ENCODE measurements at regions not wholly inside any gene's neighbourhood (a gene's known extent, or its start where the extent isn't known, plus 50 kb on each side); places are given as distances from the start of the nearest gene placed in this dataset.
"Not testable (repeated sequence)": the region's sequence is repeated elsewhere in the genome, so short reads cannot be mapped to it uniquely, and the experiment has no call there.

DNA sequence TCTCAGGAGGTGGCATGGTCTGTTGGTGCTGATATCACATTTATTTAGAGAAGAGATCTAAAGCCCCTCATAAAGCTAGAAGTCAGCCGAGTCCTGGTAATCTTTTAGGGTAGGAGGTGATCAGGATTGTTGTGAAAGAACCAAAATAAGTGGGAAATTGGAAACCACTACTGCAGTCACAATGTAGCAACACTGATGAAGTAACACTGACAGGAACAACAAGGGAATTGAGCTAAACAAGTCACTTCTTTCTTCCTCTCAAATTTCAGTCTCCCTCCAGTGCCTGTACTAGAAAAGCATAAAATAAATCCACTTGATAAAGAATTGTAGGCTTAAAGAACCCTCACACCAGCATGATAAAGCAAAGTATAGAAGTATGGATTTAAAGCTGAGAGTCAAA lies 1509.0 kb downstream of the GRIK2 start:
- no peak for DNase-seq (ENCODE audit: low spot score)

- DNase-seq (ENCODE audit: low spot score) = no peak
Measured at GRCh38 chr6:102895683-102896082, 1502.2 kb downstream of the GRIK2 start.

- DNase-seq (ENCODE audit: low spot score) = no peak
Measured at GRCh38 chr6:102885165-102885564, 1491.7 kb downstream of the GRIK2 start.

DNA sequence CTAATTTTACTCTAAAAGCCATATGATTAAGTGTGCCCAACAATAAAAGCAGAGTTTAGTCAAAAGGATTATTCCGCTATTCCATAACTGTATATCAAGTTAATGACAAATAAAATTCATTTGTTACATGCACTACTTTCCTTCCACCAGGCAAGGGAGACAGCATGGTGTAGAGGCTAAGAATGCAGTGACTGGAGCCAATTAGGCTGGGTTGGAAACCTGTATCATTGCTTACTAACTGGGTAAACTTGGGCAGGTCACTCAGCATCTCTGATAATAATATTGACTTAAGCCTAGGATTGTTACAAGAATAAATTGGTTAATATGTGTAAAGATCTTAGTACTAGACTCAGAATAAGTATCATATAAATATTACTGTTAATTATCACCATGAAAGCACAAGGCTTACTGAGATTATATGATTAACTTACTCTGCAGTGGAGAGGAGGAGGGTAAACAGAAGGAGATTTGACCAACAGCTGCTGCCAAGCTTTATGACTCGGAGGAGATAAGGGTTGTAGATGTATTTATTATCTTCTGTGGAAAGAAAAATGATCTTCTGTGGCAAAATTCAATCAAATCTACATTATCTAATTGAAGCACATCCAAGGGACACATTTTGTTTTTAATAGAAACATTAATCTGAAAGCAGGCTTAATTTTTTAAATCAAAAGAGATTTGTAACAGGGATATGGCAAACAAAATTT lies 1459.9 kb downstream of the GRIK2 start:
- peak; percentile 49 for DNase-seq (ENCODE audit: low spot score)

GRCh38 chr6:102848796-102849195 lies 1455.3 kb downstream of the GRIK2 start:
- DNase-seq (ENCODE audit: low spot score) = no peak

DNA sequence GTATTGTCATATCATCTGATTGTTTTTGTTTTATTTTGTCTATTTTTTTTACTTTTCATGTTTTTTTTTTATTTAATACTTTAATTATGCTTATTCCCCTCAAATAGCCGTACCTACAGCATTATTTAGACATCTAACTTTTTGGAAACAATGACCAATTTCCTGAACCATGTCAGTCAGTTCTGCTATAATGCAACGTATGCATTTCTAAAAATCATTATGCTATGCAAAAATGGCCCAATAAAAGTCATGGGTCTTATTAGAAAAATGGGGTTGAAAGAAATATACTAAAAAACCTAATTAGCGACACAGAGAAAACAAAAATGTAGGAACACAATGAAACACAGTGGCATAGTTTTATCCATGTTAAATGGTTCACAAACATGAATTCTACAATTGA lies 1454.7 kb downstream of the GRIK2 start:
- no peak for DNase-seq (ENCODE audit: low spot score)

- DNase-seq (ENCODE audit: low spot score) = no peak
Measured at GRCh38 chr6:102841060-102841459, 1447.6 kb downstream of the GRIK2 start.

- DNase-seq (ENCODE audit: low spot score) = no peak
Measured at GRCh38 chr6:102832021-102832420, 1438.5 kb downstream of the GRIK2 start.

DNA sequence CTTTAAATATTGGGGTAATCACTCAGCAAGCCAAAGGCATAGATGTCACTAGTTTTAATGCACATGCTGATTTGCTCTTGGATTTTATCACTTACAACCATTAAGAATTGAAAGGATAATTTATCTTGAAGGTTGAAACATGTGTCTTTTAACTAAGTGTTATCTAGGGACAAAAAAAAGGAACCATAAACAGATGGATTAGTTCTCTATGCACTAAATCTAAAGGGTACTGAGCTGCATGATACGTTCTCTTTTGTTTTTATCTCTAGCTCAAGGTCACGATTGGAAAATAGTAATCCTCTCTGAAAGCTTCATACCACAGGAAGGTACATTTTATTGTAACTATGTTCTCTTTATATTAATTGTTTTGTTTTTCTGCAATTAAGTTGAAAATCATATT lies 1426.6 kb downstream of the GRIK2 start:
- no peak for DNase-seq (ENCODE audit: low spot score)

GRCh38 chr6:102815207-102815606 lies 1421.7 kb downstream of the GRIK2 start:
- DNase-seq (ENCODE audit: low spot score) = no peak

- no peak for DNase-seq (ENCODE audit: low spot score)
Measured at GRCh38 chr6:102813489-102814275, 1420.2 kb downstream of the GRIK2 start.

- no peak for DNase-seq (ENCODE audit: low spot score)
Measured at GRCh38 chr6:102812242-102812641, 1418.7 kb downstream of the GRIK2 start.

DNA sequence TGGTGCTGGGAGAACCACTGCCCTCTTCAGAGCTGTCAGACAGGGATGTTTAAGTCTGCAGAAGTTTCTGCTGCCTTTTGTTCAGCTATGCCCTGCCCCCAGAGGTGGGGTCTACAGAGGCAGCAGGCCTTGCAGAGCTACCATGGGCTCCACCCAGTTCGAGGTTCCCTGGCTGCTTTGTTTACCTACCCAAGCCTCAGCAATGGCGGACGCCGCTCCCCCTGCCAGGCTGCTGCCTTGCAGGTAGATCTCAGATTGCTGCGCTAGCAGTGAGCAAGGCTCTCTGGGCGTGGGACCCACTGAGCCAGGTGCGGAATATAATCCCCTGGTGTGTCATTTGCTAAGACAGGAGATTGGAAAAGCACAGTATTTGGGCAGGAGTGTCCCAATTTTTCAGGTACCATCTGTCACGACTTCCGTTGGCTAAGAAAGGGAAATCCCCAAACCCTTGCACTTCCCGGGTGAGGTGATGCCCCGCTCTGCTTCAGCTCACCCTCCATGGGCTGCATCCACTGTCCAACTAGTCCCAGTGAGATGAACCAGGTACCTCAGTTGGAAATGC lies 1415.5 kb downstream of the GRIK2 start:
- DNase-seq (ENCODE audit: low spot score) = not testable (repeated sequence)

DNA sequence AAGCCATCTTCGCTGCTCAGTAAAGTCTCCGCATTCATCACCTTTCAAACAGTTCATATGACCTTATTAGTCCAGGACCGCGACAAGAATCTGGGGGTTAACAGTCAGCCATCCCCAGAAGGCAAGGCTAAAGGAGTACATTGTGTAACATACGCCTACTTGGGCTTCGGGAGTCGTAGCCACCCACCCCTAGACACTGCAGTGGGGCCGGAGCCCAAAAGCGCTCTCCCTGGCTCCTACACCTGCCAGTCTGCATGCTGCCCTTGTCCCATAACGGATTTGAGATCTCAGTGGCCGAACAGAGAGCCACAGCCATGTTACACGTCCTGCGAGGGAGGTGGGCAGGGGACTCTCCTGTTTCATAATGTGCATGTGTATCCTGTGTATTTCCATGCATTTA lies 1405.5 kb downstream of the GRIK2 start:
- no peak for DNase-seq (ENCODE audit: low spot score)

- no peak for DNase-seq (ENCODE audit: low spot score)
Measured at GRCh38 chr6:102798636-102799035, 1405.1 kb downstream of the GRIK2 start.

DNA sequence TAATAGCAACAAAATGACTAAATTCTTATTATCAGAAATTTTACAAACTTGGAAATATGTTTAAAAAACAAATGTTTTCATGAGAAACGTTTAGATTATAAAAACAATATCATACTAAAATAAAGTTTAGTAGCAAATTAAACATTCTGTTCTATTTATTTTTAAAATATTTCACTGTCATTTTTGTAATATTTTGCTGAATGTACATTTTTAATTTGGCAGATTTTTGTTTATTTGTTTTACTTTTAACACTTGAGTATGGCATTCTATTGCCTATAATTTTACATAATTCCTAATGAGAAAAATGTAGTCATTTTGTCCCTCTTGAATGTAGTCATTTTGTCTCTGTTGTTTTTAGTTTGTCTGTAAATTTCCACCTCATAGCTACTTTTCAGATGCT lies 1400.2 kb downstream of the GRIK2 start:
- no peak for DNase-seq (ENCODE audit: low spot score)

DNA sequence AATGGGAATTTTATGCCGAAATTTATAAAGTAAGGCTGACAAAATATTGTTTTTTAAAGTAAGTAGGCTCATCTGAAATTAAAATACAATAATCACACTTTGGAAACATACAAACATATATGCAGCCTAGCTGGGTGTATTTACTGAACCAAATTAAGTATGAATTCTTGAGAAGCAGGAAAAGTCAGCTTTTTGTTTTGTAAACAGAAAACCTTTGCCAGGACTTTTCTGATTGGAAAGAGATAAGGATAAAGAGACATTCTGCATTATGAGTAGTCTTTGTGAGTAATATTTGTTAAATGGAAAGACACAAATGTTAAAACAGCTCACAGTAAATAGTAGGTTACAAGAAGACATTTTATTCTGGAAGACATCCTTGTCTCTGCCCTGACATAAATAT lies 1380.8 kb downstream of the GRIK2 start:
- DNase-seq (ENCODE audit: low spot score) = no peak

DNA sequence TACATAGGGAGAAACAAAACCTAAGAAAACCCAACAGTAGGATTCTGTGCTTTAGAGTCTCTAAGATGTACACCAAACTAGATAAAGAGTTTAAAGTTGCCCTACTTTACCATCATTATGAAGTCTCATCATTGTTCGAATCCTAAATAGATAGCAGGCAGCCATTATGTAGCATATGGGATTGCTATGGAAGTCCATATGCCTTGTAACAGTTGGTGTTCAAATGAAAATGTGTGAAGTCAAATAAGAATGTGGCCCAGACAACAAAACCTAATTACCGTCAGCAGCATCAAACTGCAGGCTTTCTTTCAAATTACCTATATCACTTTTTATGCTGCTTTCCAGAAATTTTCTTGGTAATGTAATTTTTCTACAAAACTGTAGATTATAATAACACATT lies 1380.1 kb downstream of the GRIK2 start:
- no peak for DNase-seq (ENCODE audit: low spot score)

DNA sequence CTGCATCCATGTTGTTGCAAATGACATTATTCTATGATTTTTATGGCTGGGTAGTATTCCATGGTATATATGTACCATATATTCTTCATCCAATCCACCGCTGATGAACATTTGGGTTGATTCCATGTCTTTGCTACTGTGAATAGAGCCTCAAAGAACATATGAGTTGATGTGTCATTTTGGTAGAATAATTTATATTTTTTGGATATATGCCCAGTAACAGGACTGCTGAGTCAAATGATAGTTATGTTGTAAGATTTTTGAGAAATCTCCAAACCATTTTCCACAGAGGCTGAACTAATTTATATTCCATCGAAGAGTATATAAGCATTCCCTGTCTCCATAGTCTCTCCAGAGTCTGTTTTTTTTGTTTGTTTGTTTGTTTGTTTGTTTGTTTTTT lies 1373.5 kb downstream of the GRIK2 start:
- DNase-seq (ENCODE audit: low spot score) = no peak

DNA sequence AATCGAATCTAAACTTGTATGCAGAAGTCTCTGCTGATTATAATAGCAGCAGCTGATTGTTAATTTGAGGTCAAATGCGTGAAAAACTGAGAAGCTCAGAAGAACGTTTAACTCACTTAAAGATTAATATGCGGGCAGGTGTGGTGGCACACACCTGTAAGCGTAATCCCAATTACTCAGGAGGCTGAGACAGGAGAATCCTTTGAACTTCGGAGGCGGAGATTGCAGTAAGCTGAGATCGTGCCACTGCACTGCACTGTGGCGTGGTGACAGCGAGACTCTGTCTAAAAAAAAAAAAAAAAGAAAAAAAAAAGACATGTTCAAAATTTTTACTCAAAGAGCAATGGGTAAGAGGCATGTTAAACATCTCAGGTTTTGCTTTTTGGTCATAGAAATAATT lies 1370.8 kb downstream of the GRIK2 start:
- no peak for DNase-seq (ENCODE audit: low spot score)

DNA sequence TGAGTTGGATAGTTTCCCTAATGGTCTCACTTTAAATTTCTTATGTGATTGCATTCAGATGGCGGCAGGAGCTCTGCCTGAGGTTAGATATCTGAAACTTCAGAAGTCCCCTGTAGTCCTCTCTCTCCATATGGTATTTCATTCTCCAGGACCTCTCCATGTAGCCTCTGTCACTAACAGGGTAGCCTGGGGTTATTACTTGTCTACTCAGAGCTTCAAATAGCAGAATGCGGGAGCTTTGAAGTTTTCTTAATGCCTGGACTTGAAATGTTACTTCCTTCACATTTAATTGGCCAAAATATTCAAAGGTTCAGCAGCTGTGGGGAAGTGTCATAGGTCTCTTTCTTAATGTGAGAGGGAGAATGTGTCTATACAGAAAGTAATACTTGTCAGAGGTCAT lies 1370.4 kb downstream of the GRIK2 start:
- no peak for DNase-seq (ENCODE audit: low spot score)

DNA sequence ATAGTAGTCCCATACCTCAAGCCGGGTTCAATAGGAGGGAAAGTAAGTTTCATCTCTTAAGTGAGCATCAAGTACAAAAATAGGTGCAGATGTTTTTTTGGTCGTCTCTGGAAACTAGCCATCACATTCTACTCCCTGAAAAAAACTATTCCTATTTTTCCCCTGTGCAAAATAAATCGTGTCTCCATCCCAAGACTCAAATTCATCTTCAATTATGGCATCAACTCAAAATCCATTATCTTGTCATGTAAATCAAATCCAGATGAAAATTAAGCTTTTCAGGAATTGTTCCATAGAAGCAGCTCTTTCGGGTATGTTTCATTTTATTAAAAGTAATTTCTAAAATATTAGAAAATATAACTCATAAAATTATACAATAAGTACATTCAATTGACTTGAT lies 1368.4 kb downstream of the GRIK2 start:
- DNase-seq (ENCODE audit: low spot score) = no peak

DNA sequence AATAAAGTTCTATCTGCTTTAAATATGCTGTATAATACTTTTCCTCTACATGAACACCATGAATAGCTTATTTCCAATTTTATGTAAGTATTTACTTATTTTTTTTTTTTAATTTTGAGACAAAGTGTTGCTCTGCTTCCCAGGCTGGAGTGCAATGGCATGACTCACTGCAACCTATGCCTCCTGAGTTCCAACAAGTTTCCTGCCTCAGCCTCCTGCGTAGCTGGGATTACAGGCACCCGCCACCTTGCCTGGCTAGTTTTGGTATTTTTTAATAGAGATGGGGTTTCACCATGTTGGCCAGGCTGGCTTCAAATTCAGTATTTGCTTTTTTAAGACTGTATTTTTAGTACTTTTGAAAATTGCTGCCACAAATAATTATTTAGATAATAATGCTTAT lies 1365.9 kb downstream of the GRIK2 start:
- no peak for DNase-seq (ENCODE audit: low spot score)
